Stromal cell of bone marrow (primary cell): ENCODE measurements at regions not wholly inside any gene's neighbourhood (a gene's known extent, or its start where the extent isn't known, plus 50 kb on each side); places are given as distances from the start of the nearest gene placed in this dataset.

Experiments
- DNase-seq: peaks from one replicate; pipeline ENCODE4 v3.0.0-alpha.2; 2012; ENCODE audit warnings: low read depth

DNA sequence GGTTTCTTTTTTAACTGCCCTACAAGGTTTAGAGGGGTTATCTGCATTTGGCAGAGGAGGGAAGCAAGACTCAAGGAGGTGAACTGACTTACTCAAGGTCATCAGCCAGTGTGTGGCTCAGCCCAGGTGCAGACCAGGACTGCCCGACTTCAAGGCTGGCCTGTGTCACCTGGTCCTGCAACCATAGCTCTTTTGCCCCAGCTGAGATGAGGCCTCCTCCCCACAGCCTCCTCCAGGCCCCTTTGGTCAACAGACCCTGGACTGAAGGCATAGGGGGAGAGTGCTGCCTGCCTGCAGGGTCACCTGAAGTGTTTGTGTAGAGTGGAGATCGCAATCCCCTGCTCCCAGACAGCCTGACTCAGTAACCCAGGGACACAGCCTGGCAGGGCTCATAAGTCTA lies 168.5 kb upstream of the GLI2 start:
- DNase-seq: no peak

DNA sequence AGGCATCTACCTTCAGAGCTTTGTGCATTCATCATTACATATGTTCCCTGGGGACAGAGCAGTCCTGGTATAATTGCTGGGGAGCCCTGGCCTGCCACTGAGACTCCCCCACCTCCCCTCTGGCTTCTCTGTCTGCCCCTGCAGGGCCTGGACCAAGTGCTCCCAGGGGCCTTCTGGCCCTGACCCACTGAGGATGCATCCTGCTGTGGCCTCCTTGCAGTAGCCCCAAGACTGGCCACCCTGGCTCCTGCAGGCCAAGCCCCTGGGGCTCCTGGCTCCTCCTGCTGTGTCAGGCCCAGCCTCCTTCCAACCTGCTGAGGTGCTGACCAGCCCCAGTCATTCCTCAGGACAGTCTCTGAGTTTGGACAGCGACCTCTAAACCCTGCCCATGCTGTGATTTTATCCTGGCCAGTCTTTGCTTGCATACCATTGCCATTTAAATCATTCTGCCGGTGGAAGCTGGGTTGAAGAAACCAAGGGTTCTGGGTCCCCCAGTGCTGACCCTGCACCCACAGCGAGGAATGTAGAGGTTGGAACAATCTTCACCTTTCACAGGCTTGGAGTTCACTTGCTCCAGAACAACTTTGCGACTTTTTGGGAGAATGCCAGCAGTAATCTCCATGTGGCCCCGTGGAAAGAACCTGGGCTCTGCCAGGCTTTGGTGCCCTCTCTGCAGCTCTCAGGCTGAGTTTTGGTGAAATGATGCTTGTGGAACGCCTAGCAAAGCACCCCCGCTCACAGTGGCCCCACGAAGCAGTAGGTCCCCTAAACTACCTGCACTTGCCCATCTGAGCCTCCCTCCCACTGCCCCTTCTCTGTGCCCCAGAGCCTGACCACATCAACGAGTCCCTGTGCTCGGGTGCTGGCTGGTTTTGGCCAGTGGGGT lies 167.3 kb upstream of the GLI2 start:
- DNase-seq: no peak

GRCh38 chr2:120568975-120569268 lies 166.7 kb upstream of the GLI2 start:
- DNase-seq: no peak

- DNase-seq: no peak
Observed at GRCh38 chr2:120570001-120570400, 165.7 kb upstream of the GLI2 start.

GRCh38 chr2:120570546-120570945 lies 165.1 kb upstream of the GLI2 start:
- DNase-seq: no peak

GRCh38 chr2:120571015-120571728 lies 164.5 kb upstream of the GLI2 start:
- no peak for DNase-seq

GRCh38 chr2:120572226-120572625 lies 163.4 kb upstream of the GLI2 start:
- no peak for DNase-seq

GRCh38 chr2:120574620-120575019 lies 161.0 kb upstream of the GLI2 start:
- DNase-seq: no peak

DNA sequence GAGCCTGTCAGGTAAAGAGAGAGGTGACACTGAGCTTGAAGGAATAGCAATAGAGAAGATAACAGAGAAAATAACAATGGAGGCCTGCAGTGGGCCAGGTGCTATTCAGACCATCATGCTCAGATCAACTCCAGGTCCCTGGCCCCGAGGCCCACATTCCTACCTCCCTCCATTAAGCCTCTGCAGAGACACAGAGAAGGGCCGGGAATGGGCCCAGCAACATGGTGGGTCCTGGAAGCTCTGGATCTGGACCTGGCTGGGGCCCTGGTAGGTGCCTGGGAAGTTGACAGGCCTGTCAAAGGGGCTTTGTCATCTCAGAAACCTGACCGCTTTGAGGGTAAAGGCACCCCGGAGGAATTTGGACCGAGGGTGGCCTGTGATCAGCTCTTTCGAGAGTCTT lies 159.7 kb upstream of the GLI2 start:
- DNase-seq: no peak

DNA sequence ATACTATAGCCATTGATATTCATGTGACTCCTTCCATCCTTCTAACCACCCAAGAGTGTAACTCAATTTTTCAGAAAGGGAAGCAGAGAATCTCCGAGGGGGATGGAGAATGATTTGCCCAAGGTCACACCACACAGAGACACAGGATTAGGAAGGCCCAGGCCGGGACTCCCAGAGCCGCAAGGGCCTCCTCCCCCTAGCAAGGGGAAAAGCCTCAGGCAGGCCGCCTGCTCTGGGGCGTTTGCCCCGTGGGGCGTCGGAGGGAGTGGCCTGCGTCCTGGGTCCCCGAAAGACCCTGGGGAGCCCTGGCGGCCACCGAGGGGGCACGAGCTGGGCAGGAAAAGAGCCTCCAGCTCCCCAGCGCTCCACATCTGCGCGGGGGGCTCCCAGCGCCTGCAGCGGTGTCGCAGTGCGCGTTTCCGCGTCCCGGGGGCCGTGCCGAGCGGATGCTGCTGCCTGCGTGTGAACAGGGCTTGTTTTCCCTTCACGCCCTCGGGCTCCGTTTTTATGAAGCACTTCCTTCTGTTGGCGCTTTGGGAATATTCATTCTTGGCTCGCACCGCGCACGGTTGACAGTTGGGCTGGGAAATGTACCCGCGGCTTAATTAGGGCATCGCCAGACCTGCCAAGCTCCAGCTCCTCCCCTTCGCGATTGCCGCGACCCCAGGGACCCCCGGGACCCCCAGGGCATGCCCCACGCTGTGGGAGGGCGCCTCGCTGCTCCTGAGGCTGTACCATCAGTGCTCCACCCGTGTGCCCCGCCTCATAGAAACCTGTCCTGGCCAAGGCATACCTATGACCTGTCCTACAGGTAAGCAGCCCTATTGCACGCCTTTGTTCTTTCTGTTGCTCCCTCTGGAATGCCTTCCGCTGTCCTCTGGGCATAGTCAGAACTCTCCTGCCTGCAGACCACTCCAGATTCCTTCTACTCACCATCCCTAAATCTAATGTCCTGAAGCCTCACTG lies 158.9 kb upstream of the GLI2 start:
- DNase-seq: no peak

DNA sequence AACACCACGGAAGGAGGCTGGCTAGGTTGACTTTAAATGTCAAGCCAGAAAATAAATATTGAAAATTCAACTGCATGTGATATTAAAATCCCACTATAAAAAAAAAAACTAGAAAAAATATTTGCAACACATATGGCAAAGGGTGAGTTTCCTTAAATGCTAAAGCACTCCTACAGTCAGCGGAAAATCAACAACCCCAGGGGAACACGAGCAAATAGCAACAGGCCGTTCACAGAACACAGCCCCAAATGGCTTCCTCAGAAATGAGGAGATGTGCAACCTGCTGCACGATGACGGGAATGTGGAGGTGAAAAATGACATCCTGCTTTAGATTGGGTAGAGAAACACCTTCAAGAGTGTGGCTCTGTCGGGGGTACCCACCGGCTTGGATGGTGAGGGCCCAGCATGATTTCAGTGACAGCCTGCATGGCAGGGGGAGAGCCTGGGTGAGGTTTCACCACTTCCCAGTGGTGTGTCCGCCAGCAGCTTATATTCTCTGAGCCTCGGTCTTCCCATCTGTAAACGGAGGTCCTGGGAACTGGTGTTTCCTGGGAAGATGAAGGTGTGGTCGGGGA lies 157.9 kb upstream of the GLI2 start:
- no peak for DNase-seq

DNA sequence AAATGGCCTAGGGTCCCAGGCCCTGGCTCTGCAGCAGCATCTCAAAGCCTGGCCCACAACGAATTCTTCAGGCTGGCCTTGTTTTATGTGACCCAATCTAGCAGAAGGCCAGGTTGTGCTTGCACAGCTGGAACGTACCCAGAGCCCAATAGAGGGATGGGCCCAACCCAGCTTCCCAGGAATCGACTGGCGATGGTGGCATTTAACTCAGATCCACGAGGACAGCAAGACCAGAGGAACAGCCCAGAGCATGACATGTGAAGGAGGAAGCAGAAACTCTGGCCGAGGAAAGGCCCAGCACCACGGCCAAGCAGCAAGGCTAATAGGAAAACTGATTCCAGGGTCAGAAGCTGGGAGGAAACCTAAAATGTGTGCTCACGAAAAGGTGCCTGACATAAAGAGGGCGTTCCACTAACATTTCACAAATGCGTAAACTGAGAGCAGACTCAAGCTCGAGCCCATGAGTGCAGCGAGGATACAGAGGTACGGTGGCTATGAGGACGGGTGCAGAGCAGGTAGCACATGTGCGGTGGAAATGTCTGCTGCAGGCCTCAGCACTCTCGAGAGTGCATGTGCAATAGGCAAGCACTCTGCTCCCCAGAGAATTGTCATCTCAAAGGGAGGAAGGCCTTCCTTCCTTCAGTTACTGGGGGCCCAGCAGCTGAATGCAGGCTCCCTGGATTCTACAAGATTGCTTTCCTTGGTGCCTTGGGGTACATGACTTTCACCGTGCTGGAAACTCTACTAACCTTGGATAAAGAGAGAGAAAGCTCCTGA lies 156.9 kb upstream of the GLI2 start:
- DNase-seq: no peak

DNA sequence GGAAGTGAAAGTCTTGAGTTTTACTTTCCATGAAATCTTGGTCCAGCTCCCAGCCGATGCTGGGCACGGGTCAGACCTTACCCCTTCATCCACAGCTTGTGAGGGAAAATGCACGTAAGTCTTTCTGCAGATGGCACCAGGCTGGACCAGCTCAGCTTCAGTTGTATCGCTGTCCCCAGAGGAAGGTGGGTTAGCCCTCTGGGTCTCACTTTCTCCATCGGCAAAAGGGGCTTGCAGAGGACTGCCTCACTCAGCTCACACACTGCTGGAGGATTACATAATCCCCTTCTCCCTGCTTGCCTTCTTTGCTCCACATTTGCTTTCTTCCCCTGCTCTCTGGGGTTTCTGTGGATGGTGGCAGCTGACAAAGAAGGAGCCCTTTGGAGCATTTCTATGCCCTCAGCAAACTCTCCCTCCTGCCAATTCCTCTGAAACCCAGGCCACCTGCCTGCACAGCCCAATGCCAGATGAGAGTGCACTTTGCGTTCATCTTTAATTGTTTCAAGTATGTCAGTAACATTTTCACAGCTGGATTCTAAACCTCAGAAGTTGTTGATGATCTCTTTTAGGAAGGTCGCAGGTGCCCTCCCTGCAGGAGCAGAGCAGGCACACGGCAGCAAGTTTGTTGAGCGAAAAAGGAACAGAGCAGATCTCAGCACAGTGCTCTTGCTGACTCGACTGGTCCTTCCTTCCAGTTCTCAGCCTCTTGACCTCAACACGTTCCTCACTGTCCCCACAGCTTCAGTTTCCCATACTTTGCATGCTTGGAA lies 155.6 kb upstream of the GLI2 start:
- no peak for DNase-seq

DNA sequence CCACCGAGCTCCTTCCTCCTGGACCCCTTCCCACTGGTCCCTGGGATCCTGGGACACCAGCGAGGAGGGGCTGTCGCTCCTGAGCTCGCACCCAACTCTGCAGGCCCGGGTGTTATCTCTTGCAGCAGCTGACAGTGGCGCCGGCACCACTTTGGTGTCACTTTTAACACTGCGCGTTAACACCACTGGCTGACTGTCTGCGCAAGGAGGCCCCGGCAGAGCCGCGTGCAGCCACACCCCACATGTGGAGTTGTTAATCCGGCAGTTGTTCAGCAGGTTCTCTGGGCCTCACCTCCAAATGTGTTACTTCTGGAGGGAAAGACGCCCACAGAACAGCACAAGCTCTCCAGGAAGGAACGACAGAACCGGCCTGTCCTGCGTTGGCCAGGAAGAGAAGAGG lies 155.0 kb upstream of the GLI2 start:
- DNase-seq: no peak

GRCh38 chr2:120583121-120583520 lies 152.5 kb upstream of the GLI2 start:
- DNase-seq: no peak

DNA sequence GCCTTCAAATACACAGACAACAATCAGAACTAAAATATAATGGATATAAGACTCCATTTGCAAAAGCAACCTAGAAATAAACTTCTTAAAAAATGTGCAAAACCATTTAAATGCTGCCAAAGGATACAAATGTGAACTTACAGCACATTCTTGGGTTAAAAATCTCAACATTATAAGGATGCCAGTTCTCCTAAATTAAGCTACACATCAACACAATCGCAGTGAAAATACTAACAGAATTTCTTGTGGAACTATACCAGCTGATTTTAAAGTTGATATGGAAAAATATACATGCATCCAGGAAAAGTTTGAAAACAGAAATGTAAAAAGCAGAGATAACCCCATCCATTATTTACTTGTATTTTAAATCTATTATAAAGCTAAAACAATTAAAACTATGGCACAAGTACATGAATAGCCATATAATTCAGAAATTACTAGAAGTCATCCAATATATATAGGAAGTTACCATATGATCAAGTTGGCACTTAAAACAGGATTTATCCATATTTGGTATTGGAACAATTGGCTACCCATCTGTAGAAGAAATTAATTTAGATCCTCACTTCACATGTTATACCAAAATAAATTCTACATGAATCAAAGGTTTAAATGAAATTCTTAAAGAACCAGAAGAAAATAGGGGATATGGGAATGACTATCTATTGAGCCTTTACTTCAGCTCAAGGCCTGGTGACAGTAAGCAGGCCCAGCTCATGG lies 151.7 kb upstream of the GLI2 start:
- DNase-seq: no peak

GRCh38 chr2:120586507-120587278 lies 149.0 kb upstream of the GLI2 start:
- DNase-seq: no peak

- DNase-seq: no peak
Observed at GRCh38 chr2:120587279-120587996, 148.2 kb upstream of the GLI2 start.

GRCh38 chr2:120587997-120588336 lies 147.7 kb upstream of the GLI2 start:
- DNase-seq: no peak
